ENCODE measurements at regions not wholly inside any gene's neighbourhood (a gene's known extent, or its start where the extent isn't known, plus 50 kb on each side); places are given as distances from the start of the nearest gene placed in this dataset.

DNA sequence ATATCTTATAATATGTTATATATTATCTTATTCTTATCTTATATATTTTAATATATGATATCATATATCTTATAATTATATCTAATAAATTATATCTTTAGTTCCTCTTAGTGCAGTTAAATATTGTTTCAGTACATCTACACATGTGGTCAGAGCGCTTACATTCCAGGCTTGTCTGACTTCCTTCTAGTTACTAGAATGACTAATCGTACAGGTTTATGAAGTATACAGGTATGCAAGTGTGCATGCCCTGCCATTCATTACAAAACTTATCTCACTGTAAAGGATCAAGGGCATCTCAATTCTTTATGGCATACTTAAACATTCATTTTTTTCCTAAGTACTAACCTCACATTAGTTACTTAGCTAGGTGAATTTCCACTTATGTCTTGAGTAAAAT, 1278.0 kb upstream of the MAP3K7 start:
- DNase-seq = no peak

DNA sequence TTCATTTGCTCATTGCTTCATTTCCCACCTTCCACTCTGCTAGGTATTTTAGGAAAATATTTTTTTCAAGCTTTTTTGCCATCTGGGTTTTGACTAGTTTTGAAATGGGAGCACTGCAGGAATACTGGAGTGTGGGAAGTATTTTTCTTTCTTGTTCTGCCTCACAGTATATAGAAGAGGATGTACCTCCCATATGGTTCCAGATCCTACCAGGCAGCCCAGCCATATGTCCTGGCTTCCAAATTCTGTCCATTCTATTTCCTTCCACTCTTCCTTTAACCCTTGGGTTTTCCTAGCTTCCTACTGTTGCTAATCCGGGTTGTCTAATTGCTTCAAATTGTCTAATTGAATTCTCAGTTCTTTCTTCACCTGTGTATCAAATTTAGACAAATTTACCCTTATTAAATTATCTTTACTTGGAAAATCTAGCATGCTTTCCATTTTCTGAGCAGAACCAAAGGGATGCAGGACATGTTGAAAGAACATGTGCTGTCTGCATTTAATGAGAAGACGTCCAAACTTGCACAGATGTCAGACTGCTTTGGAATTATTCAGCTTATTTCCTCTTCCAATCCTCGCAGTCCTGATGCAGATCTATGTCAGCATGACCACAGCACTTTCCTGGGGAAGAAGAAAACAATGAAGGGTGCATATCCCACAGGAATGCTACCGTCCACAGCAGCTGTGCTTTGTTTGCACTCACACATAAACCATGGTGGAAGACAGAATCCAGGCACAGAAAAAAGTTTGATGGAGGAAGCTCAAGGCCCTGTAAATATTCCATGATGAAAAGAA, 1273.9 kb upstream of the MAP3K7 start:
- peak; percentile 27 to 57 for DNase-seq

DNA sequence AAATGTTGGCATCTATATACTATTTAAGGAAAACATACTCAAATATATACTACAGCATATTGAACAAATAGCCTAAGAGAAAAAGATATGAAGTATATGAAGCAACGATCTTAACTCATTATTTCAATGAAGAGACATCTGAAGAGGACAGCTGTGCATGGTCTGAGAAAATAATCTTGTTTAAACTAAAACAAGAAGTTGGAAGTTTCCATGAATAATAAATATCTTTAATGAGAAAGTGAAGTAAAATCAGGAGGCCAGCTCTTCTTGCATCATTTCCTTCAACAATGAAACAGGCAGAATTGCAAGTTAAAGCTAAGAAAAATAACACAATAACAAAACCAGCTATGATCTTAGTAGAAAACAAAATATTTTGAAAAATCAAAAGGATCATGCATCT, 1265.4 kb upstream of the MAP3K7 start:
- peak in 1 of 2 experiments; percentile 23 for DNase-seq

DNA sequence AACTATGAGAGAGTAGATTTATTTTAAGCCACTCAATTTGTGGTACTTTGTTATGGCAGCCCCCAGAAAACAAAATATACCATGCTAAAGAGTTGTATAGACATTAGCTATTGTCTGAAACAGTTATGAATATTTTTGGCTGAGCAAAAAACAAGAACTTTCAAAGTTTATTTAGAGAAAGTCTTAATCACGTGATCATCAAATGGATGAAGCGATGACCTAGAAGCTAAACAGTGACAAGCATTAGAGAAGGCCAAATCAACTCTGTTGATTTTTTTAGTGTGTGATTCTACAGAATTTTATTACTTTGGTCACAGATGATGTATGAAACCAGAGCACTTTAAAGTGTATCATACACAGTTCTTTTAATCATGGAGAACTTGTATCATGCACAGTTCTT, 1247.9 kb upstream of the MAP3K7 start:
- no peak for DNase-seq

DNA sequence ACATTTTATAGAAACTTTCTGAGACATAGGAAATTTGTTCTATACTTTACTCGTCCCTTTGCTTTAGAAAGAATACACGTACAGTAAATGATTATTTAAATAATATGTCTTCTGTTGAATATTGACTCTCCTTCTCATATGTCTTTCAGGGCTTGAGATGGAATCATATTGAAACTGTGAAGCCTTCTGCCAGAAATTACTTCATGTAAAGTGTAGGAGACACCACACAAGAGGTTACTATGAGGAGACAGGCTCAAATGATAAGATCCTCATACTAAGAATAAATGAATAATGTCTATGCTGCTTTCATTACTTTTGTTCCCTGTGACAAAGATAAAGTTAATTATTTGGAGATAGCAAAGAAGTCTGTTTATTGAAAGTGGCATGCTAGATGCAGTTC, 1240.3 kb upstream of the MAP3K7 start:
- DNase-seq = no peak

DNA sequence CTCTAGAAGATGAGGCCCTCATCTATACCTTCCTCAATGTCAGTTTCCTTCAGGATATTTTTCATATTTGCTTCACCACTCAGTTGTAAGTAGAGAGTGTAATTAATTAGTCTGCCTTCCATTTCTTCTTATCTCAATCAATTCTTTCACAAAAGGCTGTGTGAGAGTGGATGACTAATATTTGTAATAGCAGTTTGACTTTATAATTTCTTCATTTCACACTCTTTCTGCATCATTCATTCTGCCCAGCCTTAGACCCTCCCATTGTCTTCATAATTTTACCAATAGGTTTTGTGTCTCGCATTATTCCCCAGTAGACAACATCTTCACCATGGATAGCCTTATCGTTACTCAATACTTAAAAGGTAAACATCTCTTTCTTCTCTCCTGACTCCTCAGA, 1239.3 kb upstream of the MAP3K7 start:
- no peak for DNase-seq

DNA sequence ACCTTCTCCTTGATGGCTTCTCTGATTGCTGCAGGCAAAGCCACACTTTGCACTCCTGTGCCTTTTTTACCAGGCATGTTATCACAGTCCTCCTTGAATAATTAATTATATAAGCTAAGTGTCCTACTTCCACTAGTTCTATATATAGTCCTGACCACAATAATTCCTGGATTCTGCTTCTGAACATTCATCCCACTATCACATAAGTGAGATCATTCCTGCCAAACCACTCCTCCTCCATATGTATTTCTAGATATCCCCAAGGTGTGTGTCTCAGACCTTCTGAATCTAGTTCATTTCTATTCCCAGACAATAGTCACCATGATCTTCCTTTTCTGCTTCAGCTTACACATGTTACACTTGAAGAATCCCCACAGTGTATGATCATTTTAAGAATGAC, 1237.5 kb upstream of the MAP3K7 start:
- DNase-seq = no peak

DNA sequence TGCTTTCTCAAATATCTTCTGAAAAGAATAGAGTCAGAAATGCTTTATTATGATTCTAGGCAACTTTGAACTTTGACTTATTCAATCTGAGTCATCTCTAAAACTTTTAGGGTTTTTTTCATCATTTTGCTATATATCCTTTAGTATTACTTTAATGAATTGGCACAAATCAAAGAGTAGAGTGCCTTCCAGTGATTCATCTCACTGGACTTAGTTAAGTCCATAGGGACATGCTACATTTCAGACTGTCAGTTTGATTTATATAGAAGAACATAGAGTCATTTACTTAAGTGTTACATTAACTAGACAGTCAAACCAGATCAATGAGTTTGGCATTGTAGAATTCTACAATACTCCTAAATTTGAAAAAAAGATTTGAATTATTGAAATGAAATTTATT, 1235.7 kb upstream of the MAP3K7 start:
- DNase-seq = no peak

DNA sequence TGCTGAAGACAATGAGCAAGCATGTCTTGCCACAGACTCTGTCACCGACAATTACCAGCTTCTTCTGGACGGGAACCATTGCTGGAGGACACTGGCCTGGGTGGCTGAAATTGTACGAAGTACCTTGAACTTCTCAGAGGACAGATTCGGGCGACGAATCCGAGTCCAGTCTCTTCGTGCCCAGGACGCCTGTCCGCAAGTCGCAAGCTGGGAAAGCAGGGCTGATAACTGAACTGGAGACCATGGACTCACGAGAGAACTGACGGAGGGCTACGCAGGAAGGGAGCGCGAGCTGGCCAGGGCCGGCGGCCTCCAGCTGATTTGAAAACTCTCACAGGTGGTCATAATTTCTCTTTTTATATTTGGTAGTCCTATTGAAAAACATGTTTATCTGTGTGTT, 1229.5 kb upstream of the MAP3K7 start:
- DNase-seq = no peak

DNA sequence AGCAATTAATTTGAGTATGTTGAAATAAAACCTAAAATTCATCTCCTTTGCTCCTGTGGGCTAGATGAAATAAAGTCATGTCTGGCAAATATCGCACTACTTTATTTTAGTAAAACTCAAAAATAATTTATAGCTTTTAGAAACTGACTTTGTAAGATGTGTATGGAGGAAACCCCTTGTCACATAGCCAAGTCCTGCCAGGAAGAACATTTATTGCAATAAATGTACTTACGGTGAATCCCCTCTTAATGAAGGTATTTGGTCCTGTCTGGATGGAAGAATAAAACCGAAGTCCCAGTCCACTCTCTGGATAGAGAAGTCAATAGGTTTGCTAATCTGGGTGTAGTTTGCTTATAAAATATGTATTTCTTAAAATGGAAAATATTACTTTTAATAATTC, 1226.8 kb upstream of the MAP3K7 start:
- DNase-seq = no peak

DNA sequence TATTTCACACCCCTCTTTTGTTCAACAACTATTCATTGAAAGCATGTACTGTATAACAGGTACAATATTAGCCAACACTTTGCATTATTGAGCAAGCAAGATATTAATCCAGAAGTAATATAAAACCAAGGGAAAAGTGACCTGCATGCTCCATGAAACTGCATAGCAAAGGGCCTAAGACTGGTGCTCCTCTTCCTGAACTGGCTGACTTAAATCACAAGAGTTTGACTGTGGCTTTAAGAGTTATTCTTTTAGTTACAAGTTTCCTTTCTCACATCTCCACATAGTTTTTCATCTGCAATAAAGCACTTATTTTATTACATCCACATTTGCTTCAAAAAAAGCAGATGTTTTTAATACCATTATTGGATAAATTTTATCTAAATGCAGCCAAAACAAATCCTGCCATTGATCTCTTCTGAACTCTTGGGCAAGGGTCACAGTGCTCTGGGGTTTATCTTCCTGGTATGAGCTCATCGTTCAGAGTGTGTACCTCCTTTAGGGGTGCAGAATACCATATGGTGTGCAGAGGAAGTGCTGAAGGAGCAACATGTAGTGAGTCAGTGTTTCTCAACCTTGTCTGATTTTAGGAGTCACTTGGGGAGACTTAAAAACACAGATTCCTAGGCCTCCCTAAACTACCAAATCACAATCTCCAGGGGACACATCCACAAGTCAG, 1225.9 kb upstream of the MAP3K7 start:
- DNase-seq = no peak

DNA sequence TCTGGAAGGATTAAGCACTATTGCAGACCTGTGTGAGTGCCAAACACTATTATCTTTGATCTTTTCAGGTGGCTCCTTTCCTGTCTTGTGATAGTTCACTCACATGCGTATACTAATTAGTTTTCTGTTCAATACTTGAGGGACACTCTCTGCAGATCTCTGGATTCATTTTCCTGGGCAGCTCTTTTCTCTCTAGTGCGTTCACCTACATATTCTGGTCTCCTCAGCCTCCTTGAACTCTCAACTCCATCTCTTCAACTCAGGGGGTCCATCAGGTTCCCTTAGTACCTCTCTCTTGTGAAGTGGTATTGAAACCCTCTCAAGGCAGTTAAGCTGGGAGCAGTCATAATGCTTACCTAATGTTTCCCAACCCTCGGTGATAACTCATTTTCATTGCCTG, 1218.1 kb upstream of the MAP3K7 start:
- DNase-seq = no peak

DNA sequence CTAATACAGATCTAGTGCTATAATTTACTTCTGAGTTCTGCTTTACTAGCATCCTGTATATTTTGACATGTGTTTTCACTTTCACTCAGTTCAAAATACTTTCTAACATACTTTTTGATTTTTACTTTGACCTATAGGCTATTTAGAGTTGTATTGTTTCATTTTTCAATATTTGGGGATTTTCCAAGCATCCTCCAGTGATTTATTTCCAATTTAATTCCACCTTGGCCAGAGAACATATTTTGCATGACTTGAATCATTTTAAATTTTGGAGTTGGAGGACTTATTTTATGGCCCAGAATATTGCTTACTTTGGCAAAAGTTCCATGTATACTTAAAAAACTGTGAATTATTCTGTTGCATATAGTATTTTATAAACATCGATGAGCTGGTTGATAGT, 1215.6 kb upstream of the MAP3K7 start:
- no peak for DNase-seq

DNA sequence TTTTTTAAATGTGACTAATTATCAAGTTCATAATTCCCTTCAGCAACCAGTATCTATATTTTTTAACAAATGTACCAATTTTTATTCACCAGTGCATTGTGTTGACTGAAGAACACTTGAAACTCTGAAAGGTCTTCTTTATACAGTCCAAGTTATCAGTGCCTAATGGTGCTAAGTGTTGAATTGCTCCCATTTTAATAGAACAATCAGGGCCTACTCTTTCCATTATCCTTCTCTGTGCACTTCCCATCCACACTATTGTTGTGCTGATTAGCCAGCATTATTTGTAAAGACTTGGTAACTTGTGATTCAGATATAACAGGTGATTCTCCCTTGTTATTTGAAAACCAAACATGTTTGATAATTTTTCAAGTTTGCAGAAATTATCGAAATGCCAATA, 1209.7 kb upstream of the MAP3K7 start:
- DNase-seq = no peak

DNA sequence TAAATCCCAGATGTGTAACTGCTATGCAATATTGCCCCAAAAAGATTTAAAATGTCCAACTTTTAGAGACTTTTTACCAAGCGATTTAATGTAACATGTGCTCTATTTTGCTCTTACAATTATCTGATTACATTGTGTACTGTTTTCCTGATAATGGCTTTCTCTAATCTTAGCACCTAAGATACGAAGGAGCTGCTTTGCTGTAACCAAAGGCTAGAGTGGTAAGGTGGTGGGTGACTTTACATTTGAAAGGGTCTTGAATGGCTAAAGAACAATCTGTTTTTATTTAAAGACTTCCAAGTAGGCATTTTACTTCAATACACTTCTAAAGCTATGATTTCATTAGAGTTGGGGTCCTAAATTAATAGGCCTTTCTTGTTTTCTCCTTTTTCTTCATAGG, 1201.6 kb upstream of the MAP3K7 start:
- no peak for DNase-seq

DNA sequence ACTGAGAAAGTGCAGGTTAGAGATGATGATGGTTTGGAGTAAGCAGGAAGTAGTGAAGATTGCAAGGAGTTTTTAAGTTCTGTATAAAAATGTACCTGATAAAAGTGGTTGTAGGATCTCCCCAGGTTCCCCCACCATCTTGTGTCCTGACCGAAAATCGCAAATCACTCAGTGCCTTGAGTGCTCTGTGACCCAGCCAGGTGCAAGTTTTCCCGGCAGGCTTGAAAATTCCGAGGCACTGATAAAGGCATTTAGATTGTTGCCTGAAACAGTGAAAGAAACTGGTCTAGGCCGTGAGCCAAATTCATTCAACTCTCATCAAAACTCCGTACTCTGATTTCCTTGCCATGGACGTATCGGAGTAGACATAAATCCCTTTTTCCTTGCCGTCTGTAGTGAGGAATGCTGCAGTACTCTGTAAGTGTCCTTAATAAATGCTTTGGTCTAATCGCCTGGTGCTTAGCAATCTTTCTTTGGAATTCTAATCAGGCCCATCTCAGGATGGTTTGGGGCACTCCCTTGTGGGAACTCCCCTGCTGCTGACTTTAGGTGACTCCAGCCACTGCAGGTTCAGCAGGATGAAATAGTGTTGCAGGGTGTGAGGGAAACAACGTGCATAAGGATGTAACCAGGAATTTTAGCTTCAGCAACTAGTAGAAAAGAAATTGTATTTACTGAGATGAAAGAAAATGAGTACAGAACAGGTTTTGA, 1199.8 kb upstream of the MAP3K7 start:
- no peak for DNase-seq

DNA sequence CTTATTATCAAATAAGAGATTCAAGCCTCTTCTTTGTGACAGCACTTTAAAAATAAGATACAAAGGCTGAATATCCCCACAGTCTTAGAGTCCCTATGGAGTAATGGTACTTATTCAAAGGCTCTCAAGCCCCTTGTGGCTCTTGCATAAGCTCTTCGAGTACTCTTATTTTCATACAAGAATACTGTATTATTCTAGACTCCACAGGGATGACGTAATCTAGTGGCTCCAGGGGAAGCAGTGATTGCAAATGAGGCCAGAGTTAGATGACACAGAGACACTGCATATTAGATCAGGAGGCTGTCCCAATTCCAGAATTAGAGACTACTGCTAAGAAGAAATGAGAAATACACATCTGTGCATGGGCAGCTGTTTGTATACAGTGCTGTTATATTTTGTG, 1195.9 kb upstream of the MAP3K7 start:
- peak; percentile 54 to 67 for DNase-seq

DNA sequence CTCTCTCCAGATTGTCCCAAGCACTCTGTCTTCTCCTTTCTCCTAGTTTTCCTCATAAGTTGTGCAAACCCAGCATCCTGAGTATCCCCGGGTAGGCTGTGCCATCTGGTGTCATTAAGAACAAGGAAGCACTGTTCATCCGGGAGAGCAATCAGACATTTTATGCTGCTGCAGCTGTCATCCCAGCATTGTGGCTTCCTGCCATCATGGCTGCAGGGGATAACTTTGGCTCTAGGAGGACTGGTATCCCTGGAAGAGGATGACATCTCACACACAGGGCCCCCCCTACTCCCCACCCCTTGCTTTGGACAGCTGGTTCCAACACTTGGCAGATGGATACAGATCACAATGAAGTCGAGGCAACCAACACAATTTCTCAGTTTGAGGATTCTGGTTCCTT, 1195.1 kb upstream of the MAP3K7 start:
- peak; percentile 95 to 96 for DNase-seq

DNA sequence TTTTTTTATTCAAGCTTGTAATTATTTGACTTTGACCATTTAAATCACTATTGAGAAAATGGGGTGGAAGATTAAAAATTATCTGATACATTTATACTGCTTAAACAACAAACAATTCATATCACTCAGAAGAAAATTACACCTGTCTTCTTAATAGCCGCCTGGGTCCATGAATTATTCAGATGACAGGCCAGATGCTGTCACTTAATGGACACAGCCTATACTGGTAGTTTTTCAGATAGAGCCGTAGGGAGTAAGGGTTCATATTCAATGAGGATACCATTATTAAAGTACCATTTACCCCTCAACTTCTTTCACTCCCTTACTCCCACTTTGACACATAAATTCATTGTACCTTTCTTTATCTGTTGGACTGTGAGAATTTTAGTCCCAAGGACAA, 1193.4 kb upstream of the MAP3K7 start:
- DNase-seq = peak in 1 of 2 experiments; percentile 32

DNA sequence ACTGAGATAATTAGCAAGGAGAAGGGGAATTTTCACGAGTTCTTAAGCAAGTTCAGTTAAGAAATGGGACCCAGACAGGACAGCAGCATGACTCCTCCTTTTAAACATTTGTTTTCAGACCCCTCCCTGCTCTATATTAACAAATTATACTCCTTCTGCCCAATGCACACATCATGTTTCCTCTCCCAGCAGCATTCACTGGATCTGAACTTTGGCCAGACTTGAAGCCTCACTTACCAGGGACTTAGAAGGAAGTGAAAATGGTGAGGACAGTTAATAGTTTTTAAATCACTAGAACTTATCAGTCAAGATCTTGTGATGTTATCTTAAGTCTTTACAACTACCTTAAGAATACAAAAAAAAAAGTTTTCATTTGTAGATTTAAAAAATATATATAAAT, 1174.7 kb upstream of the MAP3K7 start:
- no peak for DNase-seq

DNA sequence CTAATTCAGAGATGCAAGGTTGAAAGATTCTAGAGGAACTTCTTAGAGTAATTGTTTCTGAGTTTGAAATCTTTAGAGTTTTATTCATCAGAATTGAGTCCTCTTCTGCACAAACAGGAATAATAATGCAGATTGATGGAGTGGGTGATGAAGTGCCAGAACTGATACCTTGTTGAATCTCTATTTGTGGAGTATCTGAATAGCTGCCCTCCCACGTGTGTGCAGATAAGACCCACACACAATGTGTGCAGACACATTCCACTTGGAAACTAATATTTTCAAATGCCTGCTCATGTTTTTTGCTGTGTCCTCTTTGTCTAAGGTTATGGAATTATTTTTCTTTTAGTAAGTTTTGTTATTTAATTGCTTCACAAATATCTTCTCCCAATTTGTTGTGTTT, 1167.8 kb upstream of the MAP3K7 start:
- no peak for DNase-seq

DNA sequence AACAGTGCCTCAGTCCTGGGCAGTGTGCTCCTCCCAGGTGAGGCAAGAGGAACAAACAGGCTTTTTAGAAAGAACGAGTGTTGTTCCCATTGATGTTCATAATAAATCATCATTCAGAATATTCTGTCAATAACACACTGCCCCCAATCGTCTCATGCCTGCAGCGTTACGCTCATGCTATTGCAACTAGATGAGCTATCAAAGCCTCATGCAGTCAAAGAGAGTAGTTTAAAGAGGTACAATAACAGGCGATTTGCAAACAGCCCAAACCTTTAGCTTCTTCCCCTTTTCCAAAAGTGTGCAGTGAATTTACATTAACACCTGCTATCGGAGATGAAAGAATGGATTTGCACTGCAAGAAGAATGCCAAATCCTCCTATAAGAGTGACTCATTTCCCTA, 1164.7 kb upstream of the MAP3K7 start:
- no peak for DNase-seq

DNA sequence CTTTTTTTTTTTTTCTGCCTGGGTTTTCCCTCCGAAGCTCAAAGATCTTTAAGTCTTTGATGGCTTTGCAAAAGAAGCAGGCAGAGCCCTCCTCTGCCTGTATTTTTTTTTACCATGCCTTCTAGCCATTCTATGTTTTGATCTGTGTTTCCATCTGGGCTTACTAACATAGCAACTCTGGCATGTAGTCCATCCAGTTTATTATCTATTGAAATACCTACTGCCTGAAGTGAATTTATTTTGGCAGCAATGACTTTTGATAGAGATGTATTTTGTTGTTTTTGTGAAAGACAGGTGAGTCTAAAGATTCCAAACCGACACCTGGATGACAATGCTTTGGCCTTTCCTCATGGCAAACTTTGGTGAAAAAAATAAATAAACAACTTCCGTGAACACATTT, 1157.7 kb upstream of the MAP3K7 start:
- no peak for DNase-seq

DNA sequence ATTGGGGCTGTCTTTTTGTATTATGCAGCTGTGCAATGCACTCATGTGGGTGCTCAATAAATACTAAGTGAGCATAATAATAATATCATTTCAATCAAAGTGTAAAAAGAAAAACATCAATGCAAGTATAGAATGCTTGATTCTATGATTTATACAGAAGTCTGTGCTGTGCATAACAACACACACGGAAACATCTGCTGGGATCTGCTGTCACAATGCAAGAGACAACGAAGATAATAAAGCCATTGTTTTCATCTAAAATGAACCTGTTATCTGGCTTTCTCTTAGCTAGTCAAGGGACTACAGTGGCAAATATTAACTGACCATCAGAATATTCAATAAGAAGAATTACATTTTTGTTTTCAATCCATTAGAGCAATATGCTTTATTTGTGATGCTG, 1156.9 kb upstream of the MAP3K7 start:
- DNase-seq = no peak
